Lung (tissue), 11 donors: ENCODE measurements at regions not wholly inside any gene's neighbourhood (a gene's known extent, or its start where the extent isn't known, plus 50 kb on each side); places are given as distances from the start of the nearest gene placed in this dataset.

ENCODE experiments used
- ATAC-seq: fragments of 200-7000 bp; cut with Tn5 transposase; one replicate; pipeline ENCODE4 v1.9.1; 2020; ENCODE audit warnings: moderate number of reproducible peaks; ENCODE audit not compliant: insufficient read depth, low FRiP score
- DNase-seq, 3 donors: peaks; one replicate each; pipeline ENCODE4 v3.0.0-alpha.2; 2013 to 2017
- H3K27ac ChIP-seq, 2 donors: one replicate each; pipeline ENCODE4 v1.5.1; 2013; ENCODE audit warnings: mild to moderate bottlenecking in 2 of 2, moderate library complexity in 2 of 2, control low read depth in 1 of 2, inconsistent platforms in 1 of 2, low read depth in 1 of 2, low read length in 1 of 2
- H3K27me3 ChIP-seq, 3 donors: one replicate each; pipeline ENCODE4 v1.5.1; 2013; ENCODE audit warnings: low read length in 2 of 3; ENCODE audit not compliant: control insufficient read depth in 3 of 3, insufficient read depth in 3 of 3
- H3K36me3 ChIP-seq, 4 donors: one replicate each; pipeline ENCODE4 v1.5.1; 2013; ENCODE audit warnings: low read length in 4 of 4, mild to moderate bottlenecking in 1 of 4, moderate library complexity in 1 of 4; ENCODE audit not compliant: control insufficient read depth in 4 of 4, insufficient read depth in 4 of 4
- H3K4me1 ChIP-seq, 5 donors: one replicate each; pipeline ENCODE4 v1.5.1; 2013; ENCODE audit warnings: low read length in 5 of 5, mild to moderate bottlenecking in 2 of 5, moderate library complexity in 1 of 5; ENCODE audit not compliant: control insufficient read depth in 5 of 5, insufficient read depth in 5 of 5
- H3K4me3 ChIP-seq: one replicate; pipeline ENCODE4 v1.5.1; 2013; ENCODE audit warnings: mild to moderate bottlenecking, control low read depth, moderate library complexity
- H3K9ac ChIP-seq, 2 donors: one replicate each; pipeline ENCODE4 v1.5.1; 2013; ENCODE audit warnings: low read length in 2 of 2, control low read depth in 1 of 2; ENCODE audit not compliant: insufficient read depth in 1 of 2
- H3K9me3 ChIP-seq, 4 donors: one replicate each; pipeline ENCODE4 v1.5.1; 2013; ENCODE audit warnings: low read length in 3 of 4, mild to moderate bottlenecking in 1 of 4, moderate library complexity in 1 of 4; ENCODE audit not compliant: control insufficient read depth in 4 of 4, insufficient read depth in 3 of 4
- WGBS, 2 donors: extraction: QIAGEN DNeasy Blood & Tissue Kit; methylation state at CpG; one replicate each; pipeline ENCODE4 v1.1.7; 2013; 5-methylcytosine and 5-hydroxymethylcytosine counted together
- TF ChIP-seq, protein P1 (sequence below): IDR thresholded peaks from 2 replicates; pipeline ENCODE4 v1.5.1; 2012; ENCODE audit warnings: mild to moderate bottlenecking; ENCODE audit errors: control extremely low read depth, extremely low read depth
- donor health status: control.
- donor health status: control.
- donor health status: Bipolar disorder and iron deficiency.
- donor health status: healthy.
- donor health status: DM: yes; HTN: yes; CAD: no.

DNA sequence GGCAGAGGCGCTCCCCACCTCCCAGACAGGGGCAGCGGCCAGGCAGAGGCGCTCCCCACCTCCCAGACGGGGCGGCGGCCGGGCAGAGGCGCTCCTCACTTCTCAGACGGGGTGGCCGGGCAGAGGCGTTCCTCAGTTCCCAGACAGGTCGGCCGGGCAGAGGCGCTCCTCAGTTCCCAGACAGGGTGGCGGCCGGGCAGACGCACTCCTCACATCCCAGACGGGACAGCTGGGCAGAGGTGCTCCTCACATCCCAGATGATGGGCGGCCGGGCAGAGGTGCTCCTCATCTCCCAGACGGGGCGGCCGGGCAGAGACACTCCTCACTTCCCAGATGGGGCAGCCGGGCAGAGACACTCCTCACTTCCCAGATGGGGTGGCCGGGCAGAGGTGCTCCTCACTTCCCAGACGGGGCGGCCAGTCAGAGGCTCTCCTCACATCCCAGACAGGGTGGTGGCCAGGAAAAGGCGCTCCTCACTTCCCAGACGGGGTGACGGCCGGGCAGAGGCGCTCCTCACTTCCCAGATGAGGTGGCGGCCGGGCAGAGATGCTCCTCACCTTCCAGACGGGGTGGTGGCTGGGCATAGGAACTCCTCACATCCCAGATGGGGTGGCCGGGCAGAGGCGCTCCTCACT, 75.1 kb downstream of the CARTPT start:
- WGBS, 2 donors, result 95 to 96% methylated on average over 26 to 37 of the region's 37 CpGs
- H3K4me3 ChIP-seq, result no peak overlapping the region
- no peak for DNase-seq

DNA sequence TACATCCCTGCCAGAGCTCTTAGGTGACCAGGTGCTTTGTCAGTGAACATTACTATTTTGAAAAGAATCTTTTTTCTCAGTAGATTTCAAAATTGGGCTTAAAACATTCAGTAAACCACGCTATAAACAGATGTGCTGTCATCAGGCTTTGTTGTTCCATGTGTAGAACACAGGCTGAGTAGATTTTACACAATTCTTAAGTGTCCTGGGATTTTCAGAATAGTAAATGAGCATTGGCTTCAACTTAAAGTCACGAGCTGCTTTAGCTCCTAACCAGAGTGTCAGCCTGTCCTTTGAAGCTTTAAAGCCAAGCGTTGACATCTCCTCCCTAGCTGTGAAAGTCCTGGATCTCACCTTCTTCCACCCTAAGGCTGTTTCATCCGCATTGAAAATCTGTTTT, 83.6 kb downstream of the CARTPT start:
- 62 to 73% methylated on average over 4 of the region's 4 CpGs for WGBS, 2 donors
- TF ChIP-seq, protein P1, sequence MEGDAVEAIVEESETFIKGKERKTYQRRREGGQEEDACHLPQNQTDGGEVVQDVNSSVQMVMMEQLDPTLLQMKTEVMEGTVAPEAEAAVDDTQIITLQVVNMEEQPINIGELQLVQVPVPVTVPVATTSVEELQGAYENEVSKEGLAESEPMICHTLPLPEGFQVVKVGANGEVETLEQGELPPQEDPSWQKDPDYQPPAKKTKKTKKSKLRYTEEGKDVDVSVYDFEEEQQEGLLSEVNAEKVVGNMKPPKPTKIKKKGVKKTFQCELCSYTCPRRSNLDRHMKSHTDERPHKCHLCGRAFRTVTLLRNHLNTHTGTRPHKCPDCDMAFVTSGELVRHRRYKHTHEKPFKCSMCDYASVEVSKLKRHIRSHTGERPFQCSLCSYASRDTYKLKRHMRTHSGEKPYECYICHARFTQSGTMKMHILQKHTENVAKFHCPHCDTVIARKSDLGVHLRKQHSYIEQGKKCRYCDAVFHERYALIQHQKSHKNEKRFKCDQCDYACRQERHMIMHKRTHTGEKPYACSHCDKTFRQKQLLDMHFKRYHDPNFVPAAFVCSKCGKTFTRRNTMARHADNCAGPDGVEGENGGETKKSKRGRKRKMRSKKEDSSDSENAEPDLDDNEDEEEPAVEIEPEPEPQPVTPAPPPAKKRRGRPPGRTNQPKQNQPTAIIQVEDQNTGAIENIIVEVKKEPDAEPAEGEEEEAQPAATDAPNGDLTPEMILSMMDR, result no peak
- no peak for ATAC-seq
- H3K4me1 ChIP-seq, result no peaks in the 10 kb centered on the region
- no peak overlapping the region for H3K27ac ChIP-seq
- DNase-seq, result no peak
- H3K4me3 ChIP-seq, result no peak overlapping the region
- H3K9me3 ChIP-seq, result no peaks in the 10 kb centered on the region
- H3K9ac ChIP-seq, result no peak overlapping the region
- no peaks in the 10 kb centered on the region for H3K27me3 ChIP-seq
- H3K36me3 ChIP-seq, result no peaks in the 10 kb centered on the region

More for the DNA sequence above, 75.1 kb downstream of the CARTPT start:
- no peak overlapping the region for H3K27ac ChIP-seq
- ATAC-seq, result no peak
- no peaks in the 10 kb centered on the region for H3K36me3 ChIP-seq
- H3K9me3 ChIP-seq, result peaks cover 0 to 16% (median 0%) of the 10 kb centered on the region in 4 donors
- TF ChIP-seq, protein P1, result no peak
- no peak overlapping the region for H3K9ac ChIP-seq
- H3K27me3 ChIP-seq, result no peaks in the 10 kb centered on the region
- no peaks in the 10 kb centered on the region for H3K4me1 ChIP-seq

DNA sequence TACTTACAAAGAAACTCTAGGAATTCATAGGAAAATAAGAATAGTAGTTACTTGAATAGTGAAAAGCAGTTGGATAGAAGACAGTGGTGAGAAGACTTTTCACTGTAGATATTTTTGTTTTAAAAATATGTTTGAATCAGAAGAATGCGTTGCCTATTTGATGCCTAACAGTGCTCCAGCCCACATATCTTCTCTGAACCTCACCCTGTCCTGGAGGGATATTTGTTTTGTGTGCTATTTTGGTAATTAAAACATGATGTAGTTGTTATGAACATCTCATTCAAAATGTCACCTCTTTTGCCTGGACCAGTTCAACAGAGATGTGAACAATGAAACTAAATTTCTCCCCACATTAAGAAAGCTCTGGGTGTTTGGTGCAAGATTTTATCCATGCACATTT, 87.6 kb downstream of the CARTPT start:
- 92 to 95% methylated on average over 1 of the region's 1 CpG for WGBS, 2 donors
- ATAC-seq (no peak), DNase-seq (no peak)
- Histone ChIP-seq H3K4me1 (peaks cover 0 to 18% (median 3%) of the 10 kb centered on the region in 5 donors), H3K4me3 (no peak overlapping the region), H3K27ac (no peak overlapping the region), H3K36me3 (no peaks in the 10 kb centered on the region), H3K9me3 (no peaks in the 10 kb centered on the region), H3K9ac (no peak overlapping the region), H3K27me3 (no peaks in the 10 kb centered on the region)
- TF ChIP-seq, protein P1, result no peak

DNA sequence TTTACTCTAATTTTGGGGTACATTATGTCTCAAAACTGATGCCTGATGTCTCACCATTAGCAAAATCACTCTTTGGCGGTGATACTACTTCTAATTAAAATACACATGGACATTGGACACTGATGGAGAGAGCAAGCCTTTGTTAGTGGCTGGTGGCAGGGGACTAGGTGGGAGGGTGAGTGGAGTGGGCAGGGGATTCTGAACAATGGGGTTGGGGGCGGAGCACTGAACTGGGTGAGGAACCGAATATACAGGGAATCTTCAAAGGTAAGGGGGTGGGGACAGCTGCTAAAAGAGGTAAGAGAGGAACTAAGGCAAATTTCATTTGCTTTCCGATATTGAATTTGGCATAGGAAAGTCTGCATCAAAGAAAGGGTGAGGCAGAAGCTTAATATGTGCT, 88.8 kb downstream of the CARTPT start:
- Histone ChIP-seq H3K4me1 (peaks cover 0 to 22% (median 3%) of the 10 kb centered on the region in 5 donors), H3K4me3 (no peak overlapping the region), H3K9me3 (no peaks in the 10 kb centered on the region), H3K36me3 (no peaks in the 10 kb centered on the region), H3K27me3 (no peaks in the 10 kb centered on the region), H3K9ac (no peak overlapping the region), H3K27ac (no peak overlapping the region)
- no peak for ATAC-seq
- TF ChIP-seq, protein P1, result no peak
- 48 to 90% methylated on average over 4 of the region's 4 CpGs for WGBS, 2 donors
- no peak for DNase-seq
